HG03196 (cell line): ENCODE measurements at regions not wholly inside any gene's neighbourhood (a gene's known extent, or its start where the extent isn't known, plus 50 kb on each side); places are given as distances from the start of the nearest gene placed in this dataset.

ENCODE experiments used
- ATAC-seq: cut with Tn5 transposase; IDR thresholded peaks from one replicate; pipeline ENCODE4 v1.9.1; 2021; ENCODE audit not compliant: unreplicated experiment

DNA sequence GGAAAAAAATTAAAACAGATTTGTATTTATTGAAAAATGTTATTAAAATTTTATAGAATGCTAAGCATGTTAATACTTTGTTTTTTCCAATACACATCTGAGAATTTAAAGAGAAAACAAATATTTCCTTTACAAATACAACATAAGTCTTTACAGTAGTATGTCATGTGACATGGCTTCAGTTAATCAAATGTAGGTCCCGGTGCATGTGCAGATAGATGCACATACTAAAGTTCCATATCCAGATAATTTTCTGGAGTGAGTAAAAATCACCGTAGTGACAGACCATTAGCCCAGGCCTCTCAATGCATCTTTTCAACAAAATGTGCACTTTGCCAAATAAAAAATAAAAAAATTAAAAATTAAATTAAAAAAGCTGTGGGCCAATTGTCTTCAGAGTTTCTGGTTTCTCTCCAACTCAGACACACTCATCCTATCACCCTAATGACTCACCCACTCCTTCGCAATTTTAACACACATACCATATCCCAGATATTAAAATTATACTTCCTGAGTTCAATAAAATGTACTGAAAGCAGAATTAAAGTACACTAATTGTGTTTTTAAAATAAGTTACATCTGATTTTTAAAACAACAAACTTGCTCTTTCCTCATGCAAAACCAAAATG, 508.1 kb downstream of the NR2F1-AS1 start:
- no peak for ATAC-seq

DNA sequence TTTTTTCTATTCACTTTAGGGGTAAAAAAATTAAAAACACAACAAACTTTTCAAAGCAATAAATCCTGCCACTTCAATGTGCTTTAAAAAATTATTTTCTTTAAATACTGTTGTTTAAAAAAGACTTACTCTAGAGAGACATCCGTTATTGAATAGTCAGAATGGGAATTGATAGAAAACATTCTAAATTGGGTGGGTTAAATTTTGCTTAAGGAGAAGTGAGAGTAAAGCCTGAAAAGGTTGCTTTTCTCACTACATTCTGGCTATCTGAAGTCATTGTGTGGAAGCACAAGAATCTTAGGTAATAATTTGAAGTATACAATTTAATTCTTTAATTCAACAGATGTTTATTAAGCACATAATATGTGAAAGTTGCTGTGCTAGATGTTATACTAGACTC, 509.3 kb downstream of the NR2F1-AS1 start:
- no peak for ATAC-seq

DNA sequence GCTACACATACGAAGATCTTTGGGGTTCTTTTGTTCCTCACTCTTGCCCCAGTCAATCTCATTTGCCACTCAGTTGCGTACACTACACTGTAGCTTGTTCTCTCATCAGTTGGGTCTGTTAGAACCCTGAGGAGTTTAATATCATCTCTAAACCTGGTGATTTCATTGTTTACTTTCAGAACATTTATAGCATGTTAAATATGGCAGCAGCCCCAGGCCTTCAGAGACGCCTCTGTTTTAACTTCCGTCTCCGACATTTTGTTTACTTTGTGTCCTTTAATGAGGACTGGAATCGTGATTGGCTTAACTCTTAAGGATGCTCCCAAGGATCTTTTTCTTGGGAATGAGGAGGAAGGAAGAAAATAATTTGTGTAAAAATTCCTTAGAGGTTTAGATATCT, 510.1 kb downstream of the NR2F1-AS1 start:
- ATAC-seq = no peak

DNA sequence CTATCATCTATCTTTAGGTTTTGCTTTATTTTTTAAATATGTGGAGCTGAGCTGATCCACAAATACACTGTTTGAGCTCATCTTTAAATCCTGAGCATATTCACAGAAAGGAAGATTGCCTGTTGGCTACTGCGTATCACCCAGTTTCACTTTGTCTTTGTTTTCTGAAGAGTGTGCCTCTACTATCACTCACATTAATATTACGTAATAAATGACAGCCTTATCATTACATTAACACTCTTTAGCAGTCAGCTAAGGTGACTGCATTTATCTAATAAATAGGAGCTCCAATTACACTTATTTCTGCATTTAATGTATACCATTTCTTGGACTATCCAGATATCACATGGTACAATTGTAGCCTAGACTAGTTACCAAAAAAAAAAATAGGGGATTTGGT, 511.7 kb downstream of the NR2F1-AS1 start:
- no peak for ATAC-seq

DNA sequence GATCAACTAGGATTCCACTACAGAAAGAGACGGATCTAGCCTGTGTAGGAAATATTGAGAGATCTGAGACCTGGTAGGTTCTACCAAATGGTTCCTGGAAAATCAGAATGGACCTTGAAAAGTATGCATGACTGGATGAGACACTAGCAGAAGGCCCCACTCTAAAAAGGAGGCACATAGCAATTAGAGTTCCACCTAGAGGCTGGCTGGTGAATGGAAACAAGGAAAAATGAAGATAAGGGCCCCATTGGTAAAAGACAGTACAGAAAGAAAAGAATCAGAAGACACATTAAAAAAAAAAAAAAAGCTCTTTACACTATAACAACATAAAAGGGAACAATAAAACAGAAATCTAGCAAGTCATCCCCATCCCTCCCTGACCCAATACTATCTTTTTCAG, 518.5 kb downstream of the NR2F1-AS1 start:
- ATAC-seq = no peak

DNA sequence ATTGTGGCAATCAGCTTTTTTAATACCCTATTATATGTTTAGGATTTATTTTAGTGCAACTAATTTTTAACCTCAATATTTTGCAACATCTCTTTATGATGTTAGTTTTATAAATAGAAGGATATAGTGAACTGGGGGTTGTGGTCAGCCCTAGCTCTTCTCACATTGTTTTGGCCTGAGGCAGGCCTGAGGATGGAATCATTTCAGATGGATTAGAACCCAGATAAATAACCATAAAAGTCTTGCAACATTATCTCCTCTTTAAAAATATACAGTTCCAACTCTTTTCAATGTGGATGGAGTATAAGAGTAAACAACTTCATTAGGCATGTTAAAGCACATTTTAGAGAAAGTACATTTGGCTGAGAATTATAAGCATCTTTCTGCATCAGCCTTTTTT, 522.7 kb downstream of the NR2F1-AS1 start:
- no peak for ATAC-seq

DNA sequence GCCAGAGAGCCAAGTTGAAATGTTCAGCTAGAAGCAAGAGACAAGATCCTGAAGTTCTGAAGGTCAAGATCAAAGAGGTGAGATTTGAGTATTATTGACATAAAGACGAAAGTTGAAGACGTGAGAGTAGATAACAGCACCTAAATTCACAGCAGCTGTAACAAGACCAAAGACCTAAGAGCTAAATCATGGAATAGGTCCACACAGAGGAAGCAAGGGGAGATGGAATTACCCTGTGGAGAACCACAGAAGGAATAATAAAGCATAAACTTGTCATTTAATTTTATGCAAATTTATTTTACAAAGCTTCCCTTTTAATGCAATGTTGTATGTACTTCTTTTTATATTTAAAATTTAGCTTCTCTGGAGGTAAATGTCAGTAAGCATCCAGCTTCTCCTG, 523.7 kb downstream of the NR2F1-AS1 start:
- ATAC-seq = no peak

DNA sequence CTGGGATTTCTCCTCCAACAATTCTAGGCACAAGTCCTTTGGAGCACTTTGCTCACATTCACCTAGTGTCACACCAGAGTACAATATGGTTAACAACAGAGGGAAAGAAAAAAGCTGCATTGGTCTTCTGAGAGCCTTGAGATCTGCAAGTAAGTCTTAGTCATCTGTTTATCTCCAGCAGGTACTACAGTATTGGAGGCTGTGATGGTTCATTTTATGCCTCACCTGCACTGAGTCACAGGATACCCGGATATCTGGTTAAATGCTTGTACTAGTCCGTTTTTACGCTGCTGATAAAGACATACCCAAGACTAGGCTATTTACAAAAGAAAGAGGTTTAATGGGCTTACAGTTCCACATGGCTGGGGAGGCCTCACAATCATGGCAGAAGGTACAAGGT, 525.0 kb downstream of the NR2F1-AS1 start:
- no peak for ATAC-seq

DNA sequence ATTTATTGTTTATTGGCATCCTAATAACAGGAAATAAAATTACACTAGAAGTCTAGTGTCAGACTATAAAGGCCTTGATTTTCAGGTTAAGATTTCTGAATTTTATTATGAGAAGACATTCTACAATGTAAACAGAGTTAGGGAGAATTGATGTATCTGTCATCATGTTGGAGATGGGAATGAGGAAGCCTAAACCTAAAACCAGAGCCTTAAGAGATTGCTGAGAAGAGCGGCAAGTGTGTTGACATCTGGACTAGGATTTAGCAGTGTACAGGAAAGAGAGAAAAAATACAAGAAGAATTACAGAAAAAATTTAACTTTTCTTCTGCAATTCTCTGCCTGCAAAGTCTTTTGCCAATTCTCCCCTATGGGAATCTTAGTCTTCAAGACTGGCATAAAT, 525.5 kb downstream of the NR2F1-AS1 start:
- no peak for ATAC-seq

DNA sequence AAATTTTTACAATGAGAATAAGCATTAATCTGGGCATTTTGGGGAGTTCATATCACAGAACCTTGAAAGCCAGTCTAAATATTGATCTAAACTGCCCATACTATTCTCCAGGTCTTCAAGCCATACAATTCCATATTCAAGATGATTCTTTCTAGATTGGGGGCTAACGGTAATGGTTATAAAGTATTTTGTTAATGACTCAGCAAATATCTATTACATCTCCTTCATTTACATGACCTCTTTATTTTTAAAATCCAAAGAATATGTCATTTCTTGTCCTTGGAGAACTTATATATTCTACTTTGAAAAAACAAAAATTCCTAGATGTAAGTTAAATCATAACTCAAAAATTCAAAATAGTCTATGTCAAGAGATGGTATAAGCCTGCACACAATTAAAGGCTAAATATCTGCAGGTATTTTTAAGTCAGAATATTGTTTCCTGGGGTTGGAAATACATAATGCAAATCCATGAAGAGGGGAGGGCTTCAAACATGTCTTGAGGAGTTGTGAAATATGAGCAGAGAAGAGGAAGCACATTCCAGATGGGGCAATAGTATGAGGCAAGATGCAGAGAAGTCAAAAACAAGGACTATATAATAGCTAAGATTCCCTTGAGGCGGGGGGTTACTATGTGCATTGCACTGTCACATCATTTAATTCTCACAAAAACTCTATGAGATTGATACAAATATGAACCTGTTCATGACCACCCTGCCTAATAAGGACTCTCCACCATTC, 526.4 kb downstream of the NR2F1-AS1 start:
- no peak for ATAC-seq

DNA sequence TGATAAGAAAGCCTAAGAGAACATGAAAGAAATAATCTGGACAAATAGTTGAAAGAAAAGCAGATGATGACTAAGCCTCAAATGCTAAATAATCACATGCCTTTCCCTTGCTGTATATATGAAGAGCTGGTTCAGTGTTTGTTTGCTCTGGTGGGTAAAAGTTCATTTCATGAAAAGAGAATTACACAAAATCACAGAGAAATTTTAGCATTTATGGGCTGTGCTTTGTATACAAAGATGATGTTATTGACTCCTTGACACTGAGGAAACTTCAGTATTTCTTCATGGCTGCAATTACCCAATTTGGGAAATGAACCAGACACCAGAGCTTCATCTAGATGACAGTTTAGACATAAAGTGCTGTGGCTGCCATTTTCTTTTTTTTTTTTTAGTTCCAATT, 527.2 kb downstream of the NR2F1-AS1 start:
- no peak for ATAC-seq

DNA sequence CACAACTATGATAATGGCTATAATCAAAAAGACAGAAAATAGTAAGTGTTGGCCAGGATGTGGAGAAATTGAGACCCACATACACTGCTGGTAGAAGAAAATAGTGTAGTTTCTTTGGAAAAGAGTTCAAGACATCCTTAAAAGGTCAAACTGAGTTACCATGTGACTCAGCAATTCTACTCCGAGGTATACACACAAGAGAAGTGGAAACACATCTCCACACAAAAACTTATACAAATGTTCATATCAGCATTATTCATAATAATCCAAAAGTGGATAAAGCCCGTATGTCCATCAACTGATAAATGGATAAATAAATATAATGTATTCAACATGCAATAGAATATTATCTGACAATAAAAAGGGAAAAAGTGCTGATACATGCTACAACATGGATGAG, 532.2 kb downstream of the NR2F1-AS1 start:
- ATAC-seq = no peak

DNA sequence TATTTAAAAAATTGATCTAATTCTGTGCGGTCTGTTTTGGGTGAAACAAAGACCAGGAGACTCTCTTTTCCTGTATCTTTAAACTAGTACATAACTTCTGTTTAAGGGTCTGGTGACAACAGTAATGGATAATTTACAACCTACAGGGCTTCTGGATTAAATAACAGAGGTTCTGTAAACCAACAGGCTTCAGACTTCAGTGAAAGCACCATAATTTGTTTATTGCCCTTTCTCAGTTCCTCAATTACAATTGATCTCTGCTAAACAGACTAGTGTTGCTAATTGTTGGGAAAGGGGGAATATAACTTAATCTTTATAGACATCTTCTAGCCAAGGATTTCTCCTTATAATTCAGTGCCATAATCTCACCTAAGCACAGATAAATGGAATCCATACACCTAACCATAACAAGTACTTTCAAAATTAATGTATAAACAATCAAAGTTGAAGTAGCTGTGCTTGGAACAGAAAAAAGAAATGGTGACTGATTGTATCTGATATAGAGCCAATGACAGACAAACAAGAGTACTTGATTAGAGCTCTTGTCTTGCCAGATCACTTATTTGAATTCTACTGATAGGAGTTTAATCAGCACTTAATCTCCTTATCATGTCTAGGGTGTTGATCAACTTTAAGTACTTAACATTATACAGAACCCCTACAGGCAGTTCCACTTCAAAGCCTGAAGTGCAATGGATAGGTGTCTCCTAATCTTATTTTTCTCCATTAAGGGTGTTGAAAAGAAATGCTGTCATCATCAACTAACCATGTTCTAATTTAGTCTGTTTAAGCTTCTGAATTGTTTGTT, 536.0 kb downstream of the NR2F1-AS1 start:
- no peak for ATAC-seq

DNA sequence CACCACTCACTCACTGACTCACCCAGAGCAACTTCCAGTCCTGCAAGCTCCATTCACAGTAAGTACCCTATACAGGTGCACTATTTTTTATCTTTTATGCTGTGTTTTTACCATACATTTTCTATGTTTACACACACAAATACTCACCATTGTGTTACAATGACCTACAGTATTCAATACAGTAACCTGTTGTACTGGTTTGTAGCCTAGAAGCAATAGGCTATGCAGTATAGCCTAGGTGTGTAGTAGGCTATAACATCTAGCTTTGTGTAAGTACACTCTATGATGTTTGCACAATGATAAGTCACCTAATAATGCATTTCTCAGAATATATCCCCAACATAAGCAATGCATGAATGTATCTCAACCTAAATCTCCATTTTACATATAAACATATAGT, 541.1 kb downstream of the NR2F1-AS1 start:
- ATAC-seq = no peak

DNA sequence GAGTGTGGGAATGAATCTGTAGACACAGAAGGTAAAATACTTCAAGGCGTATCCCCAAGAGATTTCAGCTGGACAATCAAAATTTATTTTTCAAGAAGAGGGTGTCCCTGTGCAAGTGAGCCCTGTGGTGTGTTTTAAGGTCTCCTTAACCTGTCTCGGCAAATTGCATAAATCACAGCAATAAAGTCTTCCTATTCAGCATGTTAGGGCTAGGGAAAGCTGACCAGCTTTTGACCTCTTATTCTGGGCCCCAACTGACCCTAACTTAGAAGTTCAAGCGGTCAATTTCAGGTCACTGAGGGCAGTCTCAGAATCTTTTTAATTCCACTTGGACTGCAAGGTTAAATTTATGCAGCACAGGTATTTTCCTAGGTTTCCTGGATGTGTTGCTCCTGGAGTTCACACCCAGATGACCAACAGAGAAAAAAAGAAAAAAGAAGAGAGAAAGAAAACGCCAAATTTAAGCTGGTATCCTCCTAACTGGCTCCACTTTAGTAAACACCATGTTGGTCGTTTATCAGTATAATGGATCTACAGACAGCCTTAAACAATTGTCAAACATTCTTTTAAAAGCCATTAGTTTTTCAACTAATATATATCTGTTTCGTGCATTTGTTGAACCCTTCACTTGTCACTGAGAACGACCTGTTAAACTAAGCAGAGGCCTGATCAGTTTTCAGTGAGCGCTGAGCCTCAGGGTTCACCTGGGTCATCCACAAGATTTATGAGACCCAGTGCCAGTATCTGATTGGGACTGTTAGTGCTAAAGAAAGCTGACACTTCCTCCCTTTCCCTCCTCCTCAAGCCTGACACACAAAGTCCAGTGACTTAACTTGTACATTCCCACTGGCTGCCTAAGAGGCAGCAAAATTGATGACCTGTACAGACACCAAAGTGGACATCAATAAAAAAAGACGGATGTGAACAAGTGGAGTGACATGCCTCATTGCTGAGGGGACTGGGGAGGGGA, 546.1 kb downstream of the NR2F1-AS1 start:
- ATAC-seq = no peak

DNA sequence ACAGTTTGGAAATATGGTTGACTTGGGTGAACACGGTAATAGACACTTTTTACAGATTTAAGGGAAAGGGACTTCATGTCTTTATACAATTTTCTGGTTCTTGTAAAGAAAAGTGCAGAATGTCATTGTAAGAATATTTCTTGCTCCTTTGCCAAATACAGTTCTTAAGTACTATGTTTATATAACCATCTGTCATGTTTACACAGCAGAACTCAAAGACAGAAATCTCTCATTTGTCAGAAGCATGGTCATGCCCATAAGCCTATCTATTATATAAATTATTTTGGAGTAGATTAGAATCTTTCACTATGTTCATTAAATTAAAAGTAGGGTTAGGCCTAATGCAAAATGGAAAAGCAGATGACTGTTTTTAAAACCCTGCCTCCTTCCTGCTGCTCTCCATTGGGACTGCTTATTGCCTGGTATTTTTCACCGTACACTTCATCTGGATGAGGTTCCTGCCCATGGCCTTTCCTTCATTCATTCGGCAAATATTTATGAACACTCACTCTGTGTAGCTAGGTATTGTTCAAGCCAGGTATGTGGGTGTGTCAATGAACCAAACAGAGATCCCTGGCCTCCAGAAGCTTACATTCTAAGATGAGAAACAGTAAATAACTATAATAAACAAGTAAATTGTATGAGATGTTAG, 558.1 kb downstream of the NR2F1-AS1 start:
- ATAC-seq = no peak

DNA sequence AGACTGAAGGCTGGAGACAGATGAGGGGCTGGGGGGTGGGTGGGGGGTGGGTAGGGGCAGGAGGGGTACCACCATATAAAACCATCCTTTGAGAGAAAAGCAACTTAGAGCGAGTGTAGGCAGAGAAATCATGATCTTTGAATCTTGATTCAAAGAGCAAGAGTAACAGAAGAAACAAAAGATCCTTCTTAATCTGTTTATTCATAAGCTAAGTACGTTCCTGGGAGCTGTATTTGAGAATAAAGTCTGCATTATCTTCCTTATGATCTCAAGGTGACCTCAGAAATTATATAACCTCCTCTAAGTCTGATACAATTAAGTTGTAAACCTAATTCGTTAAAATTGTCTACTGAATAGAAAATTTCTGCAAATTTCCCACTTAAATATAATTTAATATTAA, 558.8 kb downstream of the NR2F1-AS1 start:
- no peak for ATAC-seq

DNA sequence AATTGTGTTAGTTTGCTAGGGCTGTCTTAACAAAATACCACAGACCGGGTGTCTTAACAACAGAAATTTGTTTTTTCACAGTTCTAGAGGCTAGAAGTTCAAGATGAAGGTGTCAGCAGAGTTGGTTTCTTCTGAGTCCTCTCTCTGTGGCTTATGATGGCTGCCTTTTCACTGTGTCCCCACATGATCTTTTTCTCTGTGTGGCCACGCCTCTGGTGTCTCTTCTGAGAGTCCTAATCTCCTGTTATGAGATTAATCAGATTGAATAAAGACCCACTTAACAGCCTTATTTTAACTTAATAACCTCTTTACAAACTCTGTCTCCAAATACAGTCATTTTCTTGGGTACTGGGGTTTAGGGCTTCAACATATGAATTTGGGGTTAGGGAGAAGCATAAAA, 561.1 kb downstream of the NR2F1-AS1 start:
- ATAC-seq = no peak

DNA sequence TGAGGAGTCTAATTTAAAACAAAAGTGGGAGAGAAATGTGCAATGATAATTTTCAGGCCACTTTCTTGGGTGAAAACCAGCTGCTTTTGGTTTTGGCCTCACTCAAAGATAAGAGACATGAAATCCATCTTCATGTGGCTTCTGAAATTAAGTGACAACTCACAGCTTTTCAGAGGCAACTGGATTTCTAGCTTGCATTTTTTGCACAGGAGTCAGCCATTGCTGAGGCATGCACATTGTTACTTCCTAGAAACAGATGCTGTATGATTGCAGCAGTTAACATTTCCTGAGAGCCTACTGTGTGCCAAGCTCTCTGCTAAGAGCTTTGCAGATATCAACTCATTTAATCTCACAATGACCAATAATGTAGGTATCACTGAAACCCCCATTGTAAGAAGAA, 562.6 kb downstream of the NR2F1-AS1 start:
- no peak for ATAC-seq

DNA sequence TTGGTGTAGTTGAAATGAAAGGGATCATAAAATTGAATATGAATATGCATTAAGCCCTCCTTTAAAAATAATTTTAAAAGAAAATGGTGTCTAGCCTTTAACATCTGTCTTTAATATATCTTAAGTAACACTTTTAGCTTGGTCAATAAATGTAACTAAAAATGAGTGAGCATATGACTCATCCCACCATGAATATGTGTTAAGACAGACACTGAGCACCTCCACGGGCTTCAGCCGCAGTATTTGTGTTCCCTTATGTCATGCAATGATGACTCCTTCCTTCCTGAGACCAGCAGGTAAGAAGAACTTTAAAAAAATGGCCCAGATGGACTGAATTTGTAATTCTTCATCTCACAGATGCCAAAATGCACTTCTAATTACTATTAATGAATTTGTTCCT, 563.2 kb downstream of the NR2F1-AS1 start:
- ATAC-seq = no peak
